H1 (cell line): ENCODE measurements at regions not wholly inside any gene's neighbourhood (a gene's known extent, or its start where the extent isn't known, plus 50 kb on each side); places are given as distances from the start of the nearest gene placed in this dataset.

Experiments
- CTCF ChIA-PET: fragments of 300-600 bp; sonication (Branson Sonifier 250); formaldehyde crosslinking; loops from one replicate; lab custom pipeline; 2021; ENCODE audit not compliant: partially characterized antibody; lab: Charles Lee
- POLR2A ChIA-PET: fragments of 300-600 bp; sonication (Branson Sonifier 250); formaldehyde crosslinking; loops from one replicate; lab custom pipeline; 2021; ENCODE audit warnings: inconsistent platforms; ENCODE audit not compliant: partially characterized antibody; lab: Charles Lee
- DNase-seq, 2 experiments: peaks; one replicate each; pipeline versions ENCODE4 v3.0.0 to v3.0.0-alpha.2; 2010 to 2022; ENCODE audit warnings: low spot score in 2 of 2, low read depth in 1 of 2, mixed read lengths in 1 of 2
- FAIRE-seq: peaks from 2 replicates; lab custom pipeline; 2011; peaks lifted over from hg19 to GRCh38; lab: Jason Lieb, UNC
- H2AFZ ChIP-seq: 2 replicates; pipeline ENCODE4 v1.8.1; 2012; ENCODE audit warnings: low read length, inconsistent platforms
- H2AK5ac ChIP-seq: 2 replicates; pipeline ENCODE4 v1.6.1; 2013; ENCODE audit warnings: low read depth, low read length
- H2BK120ac ChIP-seq: replicated peaks from 2 replicates; pipeline ENCODE3; 2013; ENCODE audit warnings: low read depth, low read length, inconsistent platforms
- H2BK12ac ChIP-seq: 2 replicates; pipeline ENCODE4 v1.6.1; 2013; ENCODE audit warnings: low read depth, low read length
- H2BK15ac ChIP-seq: 2 replicates; pipeline ENCODE4 v1.6.1; 2013; ENCODE audit warnings: low read length
- H2BK20ac ChIP-seq: 2 replicates; pipeline ENCODE4 v1.6.1; 2013; ENCODE audit warnings: low read length
- H2BK5ac ChIP-seq: 2 replicates; pipeline ENCODE4 v1.6.1; 2013; ENCODE audit warnings: low read depth, low read length
- H3K14ac ChIP-seq: 2 replicates; pipeline ENCODE4 v1.6.1; 2013; ENCODE audit warnings: inconsistent platforms; ENCODE audit not compliant: insufficient read length
- H3K18ac ChIP-seq: 2 replicates; pipeline ENCODE4 v1.6.1; 2013; ENCODE audit warnings: low read length; ENCODE audit errors: extremely low read depth
- H3K23ac ChIP-seq: 2 replicates; pipeline ENCODE4 v1.6.1; 2013; ENCODE audit warnings: inconsistent platforms; ENCODE audit not compliant: insufficient read length
- H3K23me2 ChIP-seq: 2 replicates; pipeline ENCODE4 v1.6.1; 2013; ENCODE audit warnings: low read depth, low read length
- H3K27ac ChIP-seq: 2 replicates; pipeline ENCODE4 v1.6.1; 2011; ENCODE audit warnings: low read depth, low read length, inconsistent platforms
- H3K27me3 ChIP-seq, 4 experiments: replicated peaks in 1 of 4; 1 replicate in 1 of 4; 2 replicates in 3 of 4; pipeline versions ENCODE4 v1.6.1 to v1.8.1; 2011 to 2013; ENCODE audit warnings: low read length in 3 of 4, mild to moderate bottlenecking in 3 of 4, inconsistent platforms in 2 of 4, mixed read lengths in 2 of 4, moderate library complexity in 1 of 4; ENCODE audit not compliant: control insufficient read depth in 3 of 4, insufficient read depth in 3 of 4; ENCODE audit errors: extremely low read depth in 1 of 4
- H3K36me3 ChIP-seq, 4 experiments: 2 replicates each; pipeline versions ENCODE4 v1.6.1 to v1.8.1; 2011 to 2013; ENCODE audit warnings: mild to moderate bottlenecking in 4 of 4, low read length in 3 of 4, moderate library complexity in 2 of 4, control low read depth in 1 of 4, inconsistent platforms in 1 of 4; ENCODE audit not compliant: insufficient read depth in 4 of 4, control insufficient read depth in 2 of 4
- H3K4ac ChIP-seq: replicated peaks from 2 replicates; pipeline ENCODE3; 2013; ENCODE audit warnings: low read length, low read depth, mixed read lengths, inconsistent platforms; ENCODE audit not compliant: insufficient read length
- H3K4me1 ChIP-seq, 4 experiments: replicated peaks in 1 of 4; 1 replicate in 1 of 4; 2 replicates in 3 of 4; pipeline versions ENCODE4 v1.6.1 to v1.8.1; 2011 to 2013; ENCODE audit warnings: low read length in 3 of 4, inconsistent platforms in 2 of 4, mixed read lengths in 1 of 4; ENCODE audit not compliant: insufficient read depth in 4 of 4, control insufficient read depth in 3 of 4
- H3K4me2 ChIP-seq, 2 experiments: 2 replicates each; pipeline versions ENCODE4 v1.6.1 to v1.8.1; 2011 to 2013; ENCODE audit warnings: low read depth in 2 of 2, low read length in 2 of 2, control low read depth in 1 of 2, inconsistent platforms in 1 of 2, mild to moderate bottlenecking in 1 of 2; ENCODE audit not compliant: insufficient read depth in 1 of 2
- H3K4me3 ChIP-seq, 4 experiments: fragments of 200-600, 300-600 bp in 1 of 4; sonication (generic), shearing (Covaris generic), sonication (Bioruptor Twin) in 1 of 4; 2 replicates each; pipeline versions ENCODE4 v1.5.1 to v1.8.1; 2011 to 2016; ENCODE audit warnings: low read length in 4 of 4, low read depth in 3 of 4, control low read depth in 2 of 4, inconsistent platforms in 2 of 4, mild to moderate bottlenecking in 2 of 4, mixed read lengths in 1 of 4, moderate library complexity in 1 of 4; ENCODE audit not compliant: insufficient read depth in 2 of 4; ENCODE audit errors: extremely low read depth in 1 of 4
- H3K56ac ChIP-seq: replicated peaks from 2 replicates; pipeline ENCODE3; 2013; ENCODE audit warnings: low read depth, mild to moderate bottlenecking, mixed read lengths, low read length, inconsistent platforms; ENCODE audit not compliant: insufficient read length
- H3K79me1 ChIP-seq: 2 replicates; pipeline ENCODE4 v1.6.1; 2013; ENCODE audit warnings: low read depth, low read length, control low read depth
- H3K79me2 ChIP-seq, 2 experiments: 2 replicates each; pipeline versions ENCODE4 v1.6.1 to v1.8.1; 2012 to 2013; ENCODE audit warnings: low read length in 2 of 2, mild to moderate bottlenecking in 2 of 2, inconsistent platforms in 1 of 2; ENCODE audit not compliant: insufficient read depth in 2 of 2, control insufficient read depth in 1 of 2
- H3K9ac ChIP-seq, 4 experiments: replicated peaks in 1 of 4; 1 replicate in 1 of 4; 2 replicates in 3 of 4; pipeline versions ENCODE4 v1.6.1 to v1.8.1; 2011 to 2013; ENCODE audit warnings: low read depth in 3 of 4, low read length in 3 of 4, control low read depth in 2 of 4, mild to moderate bottlenecking in 2 of 4, moderate library complexity in 2 of 4, inconsistent platforms in 1 of 4; ENCODE audit errors: extremely low read depth in 1 of 4
- H3K9me3 ChIP-seq, 2 experiments: 2 replicates each; pipeline versions ENCODE4 v1.6.1 to v1.8.1; 2012 to 2013; ENCODE audit warnings: mild to moderate bottlenecking in 2 of 2, moderate library complexity in 2 of 2, control low read depth in 1 of 2, inconsistent platforms in 1 of 2, low read depth in 1 of 2, low read length in 1 of 2, mixed read lengths in 1 of 2; ENCODE audit not compliant: insufficient read depth in 2 of 2
- H4K20me1 ChIP-seq, 2 experiments: replicated peaks in 1 of 2; 2 replicates each; pipeline versions ENCODE3 to v1.8.1; 2011 to 2013; ENCODE audit warnings: inconsistent platforms in 2 of 2, low read length in 2 of 2, mild to moderate bottlenecking in 1 of 2; ENCODE audit not compliant: insufficient read depth in 2 of 2, control insufficient read depth in 1 of 2
- H4K5ac ChIP-seq: 2 replicates; pipeline ENCODE4 v1.6.1; 2013; ENCODE audit warnings: low read length, low read depth, mixed read lengths, inconsistent platforms; ENCODE audit not compliant: insufficient read length
- H4K8ac ChIP-seq: 2 replicates; pipeline ENCODE4 v1.8.0; 2013; ENCODE audit warnings: mild to moderate bottlenecking, moderate library complexity, low read length, inconsistent platforms; ENCODE audit not compliant: insufficient read depth; ENCODE audit errors: extremely low read depth
- H4K91ac ChIP-seq: replicated peaks from 2 replicates; pipeline ENCODE3; 2013; ENCODE audit warnings: low read length, mixed read lengths, inconsistent platforms; ENCODE audit not compliant: insufficient read length
- EZH2 ChIP-seq: fragments of 200-600 bp; sonication (generic); IDR thresholded peaks from 2 replicates; pipeline ENCODE4 v1.7.1; 2012; ENCODE audit warnings: low read depth, mild to moderate bottlenecking, moderate library complexity, low read length, inconsistent platforms; ENCODE audit not compliant: severe bottlenecking
- RFX5 ChIP-seq: IDR thresholded peaks from 2 replicates; pipeline ENCODE4 v1.6.1; 2011; ENCODE audit warnings: low read depth, low read length, improper control_type of control experiment, borderline replicate concordance
- WGBS, 2 experiments: shearing (Covaris generic) in 1 of 2; methylation state at CpG; one replicate each; pipeline versions ENCODE4 v1.1.6 to v1.1.7; 2013 to 2015; ENCODE audit warnings: low lambda C conversion rate in 2 of 2, mixed read lengths in 2 of 2, inconsistent platforms in 1 of 2, low coverage in 1 of 2, missing lambda C conversion rate in 1 of 2; ENCODE audit not compliant: insufficient replicate concordance in 2 of 2, insufficient coverage in 1 of 2, insufficient read length in 1 of 2; ENCODE audit errors: extremely low coverage in 1 of 2, missing lambda C conversion rate in 1 of 2; 5-methylcytosine and 5-hydroxymethylcytosine counted together

DNA sequence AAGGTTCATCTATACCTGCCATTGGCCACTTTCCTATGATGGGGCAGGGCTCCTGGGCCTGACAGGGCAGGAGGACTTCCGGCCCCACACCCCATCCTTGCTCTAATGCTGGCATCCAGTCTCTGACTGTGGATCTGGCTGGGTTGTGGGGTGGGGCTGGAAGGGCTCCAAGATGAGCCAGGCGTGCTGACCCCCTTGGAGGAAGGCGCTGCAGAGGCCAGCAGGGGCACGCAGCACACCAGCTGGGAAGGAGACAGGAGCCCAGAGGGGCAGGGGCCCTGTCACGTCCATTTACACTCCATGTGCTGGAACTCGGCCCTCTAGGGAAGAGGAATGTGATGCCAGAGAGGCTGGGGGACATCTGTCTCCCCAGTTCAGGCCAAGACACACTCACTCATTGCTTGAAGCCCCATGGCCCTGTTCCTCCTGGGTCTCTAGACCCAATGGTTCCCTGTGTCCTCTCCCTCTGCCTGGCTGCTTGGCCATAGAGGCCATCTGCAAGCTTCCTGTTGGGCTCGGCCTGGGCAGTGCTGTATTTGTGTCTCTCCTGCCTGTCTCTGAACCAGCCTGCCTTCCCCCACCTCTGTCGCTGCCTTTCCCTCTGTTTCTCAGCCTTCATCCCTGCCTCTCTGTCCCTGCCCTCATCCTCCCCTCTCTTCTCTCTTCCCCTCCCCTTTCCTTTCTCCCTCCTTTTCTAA, 67.5 kb upstream of the NECTIN1 start:
- Histone ChIP-seq H3K79me2 (no peaks in the 10 kb centered on the region), H3K4me3 (no peak overlapping the region), H4K5ac (no peak overlapping the region), H3K27me3 (peaks cover 2 to 49% (median 42%) of the 10 kb centered on the region in 4 experiments), H3K79me1 (no peaks in the 10 kb centered on the region), H3K23ac (no peak overlapping the region), H3K27ac (no peak overlapping the region), H3K4me1 (peaks cover 18 to 46% (median 36%) of the 10 kb centered on the region in 4 experiments), H4K8ac (no peak overlapping the region), H3K56ac (no peak overlapping the region), H3K36me3 (no peaks in the 10 kb centered on the region), H3K14ac (no peak overlapping the region), H2BK20ac (peak overlapping the region; percentile 80; the same call in 1 of the 2 replicates), H4K91ac (no peak overlapping the region), H3K18ac (0 out of 2 replicates have a peak overlapping the region, but pooled peaks have one; percentile 87), H3K4ac (no peak overlapping the region), H2BK120ac (no peak overlapping the region), H3K4me2 (peak overlapping the region; percentile 5 to 55; a peak in 2 of 4 replicates), H4K20me1 (peaks cover 0 to 2% of the 10 kb centered on the region in 2 experiments), H2BK12ac (peak overlapping the region; percentile 97; the same call in 1 of the 2 replicates), H2BK15ac (peak overlapping the region; percentile 72; the same call in 1 of the 2 replicates), H2BK5ac (peak overlapping the region; percentile 52), H2AFZ (no peak overlapping the region), H3K9ac (no peak overlapping the region), H3K9me3 (no peaks in the 10 kb centered on the region), H3K23me2 (no peaks in the 10 kb centered on the region; the same call in 1 of the 2 replicates), H2AK5ac (0 out of 2 replicates have a peak overlapping the region, but pooled peaks have one; percentile 65)
- ChIA-PET CTCF (interaction anchor here (0.7 to 1.7 kb wide), 6 partner anchors 21 to 1868 kb away, joined by 3 to 4 read pairs (median 4); no protein-coding TSS in a partner anchor), POLR2A (interaction anchor here (1.4 kb wide), 1 partner anchor 70 kb away, joined by 3 read pairs; no protein-coding TSS in a partner anchor)
- 69% methylated on average over 8 of the region's 8 CpGs; no CpG with 5 or more reads in 1 of the 2 experiments for WGBS, 2 experiments
- FAIRE-seq (no peak), DNase-seq (no peak)
- TF ChIP-seq RFX5 (no peak), EZH2 (no peak)
